MM.1S (cell line): ENCODE measurements at regions not wholly inside any gene's neighbourhood (a gene's known extent, or its start where the extent isn't known, plus 50 kb on each side); places are given as distances from the start of the nearest gene placed in this dataset.

ENCODE experiments used
- CTCF ChIP-seq: fragments of 300-600 bp; sonication (generic); IDR thresholded peaks from 2 replicates; pipeline ENCODE4 v1.5.1; 2016; ENCODE audit warnings: antibody characterized with exemption, low read length, mixed read lengths
- EZH2 ChIP-seq: fragments of 300-600 bp; sonication (generic); optimal IDR thresholded peaks from 2 replicates; pipeline ENCODE3; 2017; ENCODE audit warnings: low read depth, mild to moderate bottlenecking, antibody characterized with exemption, low read length, mixed read lengths
- EZH2phosphoT487 ChIP-seq: fragments of 300-600 bp; sonication (generic); IDR thresholded peaks from 2 replicates; pipeline ENCODE4 v1.6.1; 2018; ENCODE audit warnings: antibody characterized with exemption, low read length

- TF ChIP-seq EZH2 = no peak
- no peak for TF ChIP-seq CTCF
- no peak for TF ChIP-seq EZH2phosphoT487
Observed at GRCh38 chr2:143942486-143942885, 577.4 kb downstream of the ZEB2 start.
